ENCODE measurements at regions not wholly inside any gene's neighbourhood (a gene's known extent, or its start where the extent isn't known, plus 50 kb on each side); places are given as distances from the start of the nearest gene placed in this dataset.
A peak's percentile ranks its signal among the peaks of the same experiment; 100 is the strongest.

DNA sequence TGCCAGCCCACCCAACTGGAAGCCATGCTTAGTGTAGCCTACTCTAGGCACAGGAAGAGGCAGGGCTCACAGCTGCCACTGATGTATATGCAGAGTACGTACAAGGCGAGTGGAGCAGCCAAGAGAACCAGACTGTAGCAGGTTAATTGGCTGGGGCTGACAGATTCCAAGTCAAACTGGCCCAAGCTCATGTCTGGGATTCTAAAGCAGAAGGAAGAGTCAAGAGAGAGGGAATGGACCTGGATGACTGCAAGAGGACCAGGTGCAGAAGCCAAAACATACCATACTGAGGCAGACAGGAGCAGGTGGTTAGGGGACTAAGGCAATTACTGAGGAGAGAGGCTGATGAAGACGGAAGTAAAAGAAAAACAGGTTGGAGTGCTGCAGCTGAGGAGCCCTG, 51.3 kb upstream of the LRRN2 start:
- DNase-seq = no peak

DNA sequence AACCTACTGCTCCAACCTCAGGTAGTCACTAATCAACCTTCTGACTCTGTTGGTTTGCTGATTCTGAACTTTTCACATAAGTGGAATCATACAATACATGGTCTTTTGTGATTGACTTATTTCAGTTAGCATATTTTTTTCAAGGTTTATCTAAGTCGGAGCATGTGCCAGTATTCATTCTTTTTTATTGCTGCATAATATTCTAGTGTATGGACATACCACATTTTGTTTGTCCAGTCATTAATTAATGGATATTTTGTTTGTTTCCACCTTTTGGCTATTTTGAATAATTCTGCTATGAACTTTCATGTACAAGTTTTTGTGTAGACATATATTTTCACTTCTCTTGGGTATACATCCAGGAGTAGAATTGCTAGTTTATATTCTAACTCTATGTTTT, 53.0 kb upstream of the LRRN2 start:
- DNase-seq = no peak

DNA sequence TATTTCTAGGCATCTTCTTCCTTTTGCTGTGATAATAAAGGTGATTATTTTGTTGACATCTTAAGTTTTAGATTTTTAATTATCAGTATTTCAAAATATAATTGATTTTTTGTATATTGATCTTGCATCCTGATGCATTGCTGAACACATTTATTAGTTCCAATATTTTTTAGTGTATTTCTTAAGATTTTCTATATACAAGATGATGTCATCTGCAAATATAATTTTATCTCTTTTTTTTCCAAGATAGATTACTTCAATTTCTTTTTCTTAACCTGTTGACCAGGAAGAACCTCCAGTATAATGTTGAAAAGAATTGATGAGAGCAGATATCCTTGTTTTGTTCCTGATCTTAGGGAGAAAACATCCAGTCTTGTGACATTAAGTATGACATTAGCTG, 54.8 kb upstream of the LRRN2 start:
- DNase-seq = no peak

DNA sequence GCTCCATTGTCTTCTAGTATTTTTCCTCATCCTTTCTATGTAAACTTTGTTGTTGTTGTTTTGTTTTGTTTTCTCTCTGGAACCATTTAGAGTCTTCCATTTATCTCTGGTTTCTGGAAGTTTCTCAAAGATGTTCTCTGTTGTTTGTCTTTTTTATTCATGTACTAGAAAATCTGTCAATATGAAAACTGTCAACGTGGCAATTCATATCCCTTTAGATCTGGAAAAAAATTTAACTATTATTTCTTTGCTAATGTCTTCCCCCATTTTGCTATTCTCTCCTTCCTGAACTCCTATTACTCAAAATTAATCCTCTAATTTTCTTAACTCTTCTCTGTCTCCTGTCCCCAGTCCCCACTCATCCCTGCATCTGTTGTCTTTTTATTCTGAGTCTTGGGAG, 55.9 kb upstream of the LRRN2 start:
- no peak for DNase-seq

DNA sequence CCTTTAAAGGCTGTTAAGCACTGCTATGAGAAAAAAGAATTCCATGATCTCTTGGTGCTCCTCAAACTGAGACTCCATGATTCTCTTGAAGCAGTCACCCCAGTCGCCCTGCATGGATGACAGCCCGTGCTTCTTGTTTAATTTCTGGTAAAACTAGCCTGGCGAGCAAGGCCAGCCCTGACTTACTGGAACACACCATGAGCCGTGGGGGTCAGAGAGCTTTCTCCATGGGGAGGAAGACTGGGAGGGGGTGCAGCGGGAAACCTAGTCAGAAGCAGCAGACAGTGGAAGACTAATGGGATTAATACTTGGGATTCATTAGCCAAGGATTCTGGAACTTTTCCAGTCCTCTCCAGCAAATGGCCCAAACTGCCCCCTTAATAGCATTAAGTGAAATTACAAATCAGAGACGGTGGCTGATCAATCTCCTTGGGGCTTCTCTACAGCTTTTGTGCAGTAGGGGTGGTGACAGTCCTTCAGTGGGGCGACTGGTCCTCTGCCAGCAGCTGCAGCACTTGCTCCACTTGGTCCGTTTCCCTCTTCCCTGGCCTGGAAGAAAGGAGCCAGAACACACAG, 57.2 kb upstream of the LRRN2 start:
- DNase-seq = peak; percentile 24

DNA sequence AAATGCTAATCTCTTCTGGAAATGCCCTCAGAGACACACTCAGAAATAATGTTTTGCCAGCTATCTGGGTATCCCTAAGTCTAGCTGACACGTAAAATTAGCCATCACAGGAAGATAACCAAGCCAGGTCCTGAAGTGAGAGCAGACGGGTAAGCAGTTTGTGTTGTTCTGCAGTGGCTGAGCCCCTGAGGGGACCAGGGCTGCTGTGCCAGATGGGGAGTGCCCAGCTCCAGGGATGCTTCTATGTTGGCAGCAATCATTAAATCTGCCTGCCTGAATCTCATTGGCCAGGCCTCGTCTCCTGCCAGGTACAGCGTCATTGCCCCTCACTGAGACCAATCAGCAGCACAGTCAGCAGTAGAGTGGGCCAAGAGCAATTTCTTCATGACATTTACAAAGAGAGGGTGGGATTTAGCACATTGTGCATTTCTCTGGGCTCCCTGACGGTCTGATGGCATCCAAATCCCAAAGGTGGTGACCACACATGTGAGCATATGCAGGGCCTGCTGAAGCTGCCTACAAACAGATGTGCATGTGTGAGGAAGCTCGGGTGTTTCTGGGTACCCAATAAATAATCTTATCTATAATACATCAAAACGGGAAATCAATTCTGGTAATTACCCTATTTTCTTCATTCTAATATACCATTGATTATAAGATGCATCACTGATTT, 58.7 kb upstream of the LRRN2 start:
- DNase-seq = no peak

DNA sequence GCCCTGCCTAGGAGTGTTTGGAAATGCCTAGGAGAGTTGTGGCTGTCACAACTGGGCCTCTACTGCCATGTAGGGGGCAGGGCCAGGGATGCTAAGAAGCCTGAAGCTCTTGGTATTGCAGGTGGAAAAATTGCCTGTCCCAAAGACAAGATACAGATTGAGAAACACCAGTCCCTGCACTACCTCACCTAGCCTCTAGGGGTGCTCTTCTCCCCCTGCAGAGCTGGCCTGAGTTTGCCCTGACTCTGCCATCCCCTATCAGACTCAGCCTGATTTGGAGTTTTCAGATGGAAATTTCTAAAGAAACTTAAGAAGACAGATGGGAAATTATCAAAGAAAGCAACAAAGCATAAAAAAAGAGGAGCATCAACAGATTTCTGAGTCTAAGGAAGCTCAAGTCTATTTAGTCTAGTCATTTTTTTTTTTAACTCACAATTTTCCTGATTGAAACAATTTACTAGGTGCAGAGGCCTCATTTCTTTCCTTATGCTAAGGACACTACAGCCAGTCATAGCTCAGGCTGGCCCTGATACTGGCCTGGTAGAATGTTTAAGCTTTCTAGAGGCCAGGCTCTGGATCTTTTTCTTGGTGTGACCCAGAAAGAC, 61.4 kb upstream of the LRRN2 start:
- no peak for DNase-seq

DNA sequence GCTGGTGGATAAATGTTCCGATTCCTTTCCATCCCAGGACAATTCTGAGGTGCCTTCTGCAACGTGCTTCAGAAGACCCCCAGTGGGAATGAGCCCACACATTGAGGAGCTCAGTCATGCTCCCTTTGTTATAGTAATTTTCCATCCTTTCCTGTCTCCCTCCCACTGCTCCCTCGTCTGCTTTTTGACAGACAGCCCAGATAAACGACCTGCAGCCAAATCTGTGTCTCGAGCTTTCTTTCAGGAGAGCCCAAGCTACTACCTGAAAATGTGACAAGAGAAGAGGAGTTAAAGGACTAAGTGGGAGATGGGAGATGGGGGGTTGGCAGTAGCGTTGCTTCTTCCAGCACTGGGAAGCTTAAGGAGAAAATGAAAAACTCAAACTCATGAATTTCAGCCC, 65.9 kb upstream of the LRRN2 start:
- DNase-seq = no peak

DNA sequence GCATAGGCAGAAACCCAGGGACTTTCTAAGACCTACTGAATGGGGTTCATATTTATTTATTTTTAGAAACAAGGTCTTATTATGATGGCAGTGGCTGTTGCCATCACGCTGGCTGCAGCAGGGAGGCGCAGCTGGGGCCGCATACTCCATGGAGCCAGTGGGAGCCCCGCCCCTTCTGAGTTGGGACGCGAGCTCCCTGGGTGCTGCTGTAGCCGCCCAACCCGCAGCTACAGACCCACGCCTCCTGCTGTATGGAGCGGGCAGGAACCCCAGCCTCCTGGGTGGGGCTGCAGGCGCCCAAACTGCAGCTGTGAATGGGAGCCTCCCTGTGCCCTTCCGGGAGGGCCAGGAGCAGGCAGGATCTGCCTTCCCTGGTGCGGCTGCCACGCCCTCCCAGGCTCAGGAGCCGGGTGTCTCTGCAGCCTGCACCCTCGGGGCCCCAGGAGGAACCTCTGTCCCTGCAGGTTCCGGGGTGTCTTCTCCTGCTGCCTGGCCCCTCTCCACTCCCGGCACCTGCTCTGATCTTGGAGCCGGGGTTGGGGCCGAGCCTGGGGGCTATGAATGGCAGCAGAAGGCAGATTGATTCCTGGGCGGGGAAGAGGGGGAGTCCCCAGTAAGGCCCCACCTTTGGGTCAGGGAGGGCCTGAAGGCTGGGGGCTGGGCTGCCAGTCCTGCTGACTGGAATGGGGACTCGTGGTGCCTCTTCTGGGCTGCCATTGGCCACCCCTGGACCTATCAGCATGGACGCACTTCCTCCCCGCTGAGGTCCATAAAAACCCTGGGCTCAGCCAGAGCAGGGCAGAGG, 66.5 kb upstream of the LRRN2 start:
- DNase-seq = no peak

DNA sequence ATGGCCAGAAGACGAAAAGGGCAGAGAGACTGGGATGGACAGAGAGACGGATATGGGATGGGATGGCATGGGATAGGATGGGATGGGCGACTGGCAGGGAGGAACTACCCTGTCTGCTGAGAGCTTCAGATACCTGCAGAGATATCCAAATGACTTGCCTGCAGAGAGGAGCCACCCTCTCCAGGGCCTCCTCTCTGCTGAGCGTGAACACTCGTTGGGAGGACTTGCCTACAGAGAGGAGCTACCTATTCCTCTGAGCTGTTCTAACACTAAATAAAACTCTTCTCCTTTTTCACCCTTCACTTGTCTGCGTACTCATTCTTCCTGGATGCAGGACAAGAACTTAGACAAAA, 67.1 kb upstream of the LRRN2 start:
- no peak for DNase-seq

DNA sequence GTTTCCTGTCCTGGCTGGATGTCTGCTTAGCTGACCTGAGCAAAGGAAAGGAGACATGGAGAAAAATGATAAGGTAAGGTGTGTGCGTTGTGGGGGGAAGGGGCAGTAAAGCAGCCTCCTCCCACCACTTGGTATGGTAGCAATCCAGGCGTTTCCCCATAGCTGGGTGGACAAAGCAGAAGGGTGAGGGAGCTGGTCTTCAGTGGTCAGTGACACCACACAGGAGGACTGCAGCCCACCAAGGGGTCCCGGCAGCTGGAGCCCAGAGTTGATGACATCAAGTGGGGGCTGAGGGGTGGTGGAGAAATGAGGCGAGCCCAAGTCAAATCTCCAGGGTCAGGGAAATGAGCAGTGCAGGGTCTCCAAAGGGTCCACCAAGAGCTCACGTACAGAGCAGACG, 69.3 kb upstream of the LRRN2 start:
- no peak for DNase-seq

DNA sequence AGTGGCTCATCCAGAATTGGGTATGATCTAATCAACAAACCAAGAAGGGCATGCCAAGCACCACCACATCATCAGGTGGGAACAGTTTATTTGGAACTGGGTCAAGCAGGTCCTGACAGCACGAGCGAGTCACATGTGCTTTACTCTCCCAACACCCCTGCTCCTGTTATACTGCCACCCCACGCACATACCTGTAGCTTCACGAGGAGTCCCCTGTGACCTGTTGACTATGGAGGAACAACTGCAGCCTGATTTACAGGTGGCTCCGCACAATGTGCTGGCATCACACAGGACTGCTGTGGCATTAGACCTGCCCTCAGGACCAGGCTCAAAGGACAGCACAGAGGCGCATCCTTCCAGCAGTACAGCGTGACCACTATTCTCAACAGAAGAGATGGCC, 70.8 kb upstream of the LRRN2 start:
- DNase-seq = no peak

DNA sequence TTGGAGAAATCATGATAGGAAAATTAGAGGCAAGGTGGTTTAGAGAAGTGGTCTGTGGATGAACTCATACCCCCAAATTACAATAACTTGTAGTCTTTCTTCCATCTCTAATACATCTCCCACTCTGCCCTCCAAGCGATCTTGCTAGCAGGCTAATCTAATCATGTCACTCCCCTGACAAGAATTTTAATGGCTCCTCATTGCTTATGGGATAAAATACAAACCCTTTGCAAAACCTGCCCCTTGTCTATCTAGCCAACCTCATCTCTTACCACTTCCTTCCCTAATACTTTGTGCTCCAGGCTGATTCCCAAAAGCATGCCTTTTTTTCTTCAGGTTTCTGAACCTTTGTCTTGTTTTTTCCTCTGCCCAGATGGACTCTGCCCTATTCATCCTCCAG, 71.3 kb upstream of the LRRN2 start:
- DNase-seq = no peak

DNA sequence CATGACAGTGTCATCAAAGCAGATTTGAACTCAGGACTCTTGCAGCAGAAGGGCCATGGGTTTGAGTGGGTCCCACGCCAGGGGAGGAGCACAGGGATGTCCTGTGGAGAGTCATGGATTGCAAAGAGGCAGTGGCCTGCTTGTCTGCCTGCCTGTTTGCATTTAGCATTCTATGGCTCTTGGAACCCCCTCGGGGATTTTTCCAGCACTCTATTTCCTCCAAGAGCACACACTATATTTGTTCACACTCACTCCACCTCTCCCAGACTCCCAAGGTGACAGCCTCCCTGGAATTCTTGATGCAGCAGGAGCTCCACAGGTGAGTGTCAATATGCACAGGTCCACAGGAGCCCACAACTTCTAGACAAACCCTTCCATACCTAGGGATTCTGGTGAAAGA, 73.1 kb upstream of the LRRN2 start:
- DNase-seq = no peak

DNA sequence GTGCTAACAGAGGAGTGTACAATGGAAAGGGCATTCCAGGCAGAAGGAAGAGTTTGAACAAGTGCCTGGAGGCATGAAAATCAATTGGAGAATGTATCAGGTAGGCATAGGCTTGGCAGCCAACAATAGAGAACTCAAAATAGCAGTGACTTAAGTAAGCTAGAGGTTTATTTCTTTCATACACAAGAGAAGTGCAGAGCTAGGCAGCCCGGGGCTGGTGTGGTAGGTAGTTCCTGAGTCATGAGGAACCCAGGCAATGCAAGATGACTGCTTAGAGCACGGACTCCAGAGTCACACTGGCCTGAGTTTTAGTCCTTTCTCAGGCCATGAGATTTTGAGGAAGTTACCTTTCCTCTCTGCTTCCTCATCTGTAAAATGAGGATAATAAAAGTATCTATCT, 74.8 kb upstream of the LRRN2 start:
- DNase-seq = no peak

DNA sequence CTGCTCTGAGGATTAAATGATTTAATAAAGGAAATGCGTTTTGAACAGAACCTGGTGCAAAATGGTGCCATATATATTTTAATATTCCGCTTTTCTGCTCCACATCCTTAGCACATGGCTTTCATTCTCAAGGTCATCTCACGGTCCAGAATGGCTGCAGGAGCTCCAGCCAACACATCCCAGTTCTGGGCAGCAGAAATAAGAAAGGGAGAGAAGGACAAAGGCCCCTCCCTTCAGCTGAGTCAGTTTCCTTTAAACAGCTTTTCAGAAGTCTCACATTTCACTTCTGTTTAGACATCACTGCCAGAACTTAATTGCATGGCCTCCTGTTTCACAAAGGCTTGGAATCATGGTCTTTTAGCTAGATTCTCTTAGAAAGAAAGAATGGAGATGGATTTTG, 75.2 kb upstream of the LRRN2 start:
- no peak for DNase-seq

DNA sequence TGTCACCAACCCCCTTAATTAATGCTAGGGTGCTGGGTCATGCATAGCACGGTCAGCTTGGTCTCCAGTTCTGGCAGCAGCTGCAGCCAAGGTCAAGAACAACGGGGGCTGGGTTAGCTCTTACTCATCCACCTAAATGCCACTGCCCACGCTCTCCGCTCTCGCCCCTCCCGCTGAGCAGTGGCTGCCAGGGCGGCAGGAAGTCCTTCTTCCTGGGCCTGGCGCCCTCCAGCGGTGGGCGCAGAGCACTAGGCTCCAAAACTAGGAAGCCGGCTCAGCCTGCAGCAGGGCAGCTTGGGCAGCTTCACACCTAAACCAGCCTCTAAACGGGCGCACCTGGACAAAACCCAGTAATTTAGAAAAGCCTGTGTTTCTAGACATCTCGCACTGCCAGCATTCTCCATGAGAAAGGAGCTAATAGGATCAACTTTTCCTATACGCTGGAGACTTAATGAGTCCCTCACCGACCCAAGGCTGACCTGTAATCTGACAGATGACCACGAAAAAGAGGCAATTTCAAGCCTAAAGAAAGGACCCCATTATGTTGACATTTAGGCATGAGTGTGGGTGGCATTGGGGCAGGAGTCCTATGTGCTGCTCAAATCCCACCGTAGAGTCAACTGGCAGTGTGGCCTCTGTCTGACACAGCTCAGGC, 78.4 kb upstream of the LRRN2 start:
- DNase-seq = peak; percentile 48

DNA sequence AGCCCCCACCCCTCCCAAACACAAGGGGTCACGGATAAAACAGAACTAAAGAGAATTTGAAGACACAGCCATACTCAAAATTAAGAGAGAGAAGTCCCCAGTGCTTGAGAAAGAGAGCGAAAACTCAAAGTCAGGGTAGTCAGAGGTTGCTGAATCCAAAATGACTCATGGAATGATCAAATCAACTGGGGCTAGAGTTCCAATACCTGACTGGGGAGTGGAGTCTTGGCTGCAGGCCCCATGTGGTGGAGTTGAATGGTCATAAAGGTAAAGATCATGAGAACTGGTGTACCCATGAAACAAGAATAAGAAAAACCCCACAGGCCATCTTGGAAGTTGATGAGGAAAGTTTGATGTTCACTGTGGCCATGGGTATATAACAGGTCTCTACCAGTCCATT, 84.5 kb upstream of the LRRN2 start:
- DNase-seq = no peak

DNA sequence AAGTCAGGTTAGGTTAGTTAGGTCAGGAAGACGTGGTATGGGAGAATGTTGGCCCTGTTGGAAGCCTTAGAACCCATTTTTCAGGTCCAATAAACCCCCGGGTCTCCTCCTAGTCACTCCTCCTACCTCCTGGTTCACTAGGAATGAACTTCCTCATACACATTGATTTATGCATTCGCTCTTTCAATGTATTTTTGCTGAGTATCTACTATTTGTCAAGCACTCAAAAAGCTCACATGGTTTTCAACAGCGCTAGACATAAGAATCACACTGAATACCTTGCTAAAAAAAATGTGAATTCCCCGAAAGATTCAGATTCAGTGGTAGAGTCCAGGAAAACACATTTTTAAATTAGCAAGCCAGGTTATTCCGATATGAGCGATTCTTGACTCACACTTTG, 85.8 kb upstream of the LRRN2 start:
- no peak for DNase-seq

DNA sequence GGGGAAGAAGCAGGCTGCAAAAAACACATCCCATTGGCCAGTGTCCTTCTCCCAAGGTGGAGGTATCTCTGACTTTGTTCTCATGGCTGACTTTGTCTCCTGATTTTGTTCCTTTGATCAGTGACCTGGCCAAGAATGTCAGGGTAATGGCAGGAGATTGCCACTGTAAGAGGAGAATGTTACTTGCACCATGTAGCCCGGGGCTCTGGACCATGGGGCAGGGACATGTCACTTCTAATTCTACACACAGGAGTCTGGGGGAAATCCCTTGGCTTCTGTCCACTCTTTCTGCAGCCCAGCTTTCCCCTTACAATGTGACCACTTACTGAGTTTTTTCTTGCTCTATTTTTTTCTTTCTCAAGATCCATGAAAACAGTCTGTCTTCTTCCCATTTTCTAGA, 87.7 kb upstream of the LRRN2 start:
- DNase-seq = no peak

DNA sequence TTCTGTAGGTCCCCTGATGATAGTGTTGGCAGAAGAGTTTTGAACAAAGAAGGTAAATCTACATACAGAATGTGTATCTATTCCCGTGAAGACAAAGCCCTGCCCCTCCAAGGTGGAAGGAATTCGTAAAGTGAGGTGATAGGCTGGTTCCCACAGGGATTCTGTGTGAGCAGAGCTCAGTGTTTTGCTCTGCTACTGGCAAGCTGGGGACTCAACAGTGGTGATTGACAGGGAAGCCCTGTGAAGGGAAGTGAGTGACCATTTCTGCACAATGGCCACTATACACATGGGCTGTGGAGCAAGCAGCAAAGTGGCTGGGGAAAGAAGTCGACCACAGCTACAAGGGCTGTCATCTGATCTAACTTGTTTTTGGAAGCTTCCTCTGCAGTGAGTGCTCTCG, 90.0 kb upstream of the LRRN2 start:
- no peak for DNase-seq

DNA sequence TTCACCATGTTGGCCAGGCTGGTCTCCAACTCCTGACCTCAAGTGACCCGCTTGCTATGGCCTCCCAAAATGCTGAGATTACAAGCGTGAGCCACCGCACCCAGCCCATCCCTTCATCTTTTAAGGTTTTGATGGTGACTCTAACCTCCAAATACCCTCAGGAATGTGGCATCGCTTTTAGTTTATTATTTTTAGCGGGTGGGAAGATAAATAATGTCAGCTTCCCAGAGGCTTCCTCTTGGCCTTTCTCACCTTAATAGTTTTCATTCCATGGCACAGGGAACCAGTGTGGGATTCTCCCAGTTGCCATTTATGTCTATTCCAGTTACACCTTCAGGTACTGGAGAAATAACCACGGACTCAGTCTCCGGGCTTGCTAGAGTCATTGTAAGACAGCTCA, 92.1 kb upstream of the LRRN2 start:
- DNase-seq = no peak

DNA sequence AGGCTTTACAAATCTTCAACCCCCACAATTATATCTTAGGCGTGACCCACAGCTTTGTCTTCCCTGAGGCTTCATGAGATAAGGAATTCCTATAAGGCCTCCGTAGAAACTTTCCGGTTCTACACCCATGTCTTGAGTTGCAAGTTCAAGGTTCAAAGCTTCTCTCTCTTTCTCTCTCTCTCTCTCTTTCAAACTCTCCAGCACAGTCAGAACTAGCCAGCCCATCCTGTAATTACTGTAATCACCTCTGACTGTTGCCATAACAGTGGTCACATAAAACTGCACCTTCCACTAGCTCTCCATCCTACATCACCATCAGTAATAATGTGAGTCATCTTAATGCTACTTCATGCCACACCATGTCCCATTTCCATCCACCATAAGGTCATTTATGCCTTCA, 90.0 kb upstream of the NFASC start:
- no peak for DNase-seq

Measured in renal pelvis (tissue), 1 donor.